NCI-H524 treated with DMSO at 0.1 percent for 48 hours (cell line): ENCODE measurements at regions not wholly inside any gene's neighbourhood (a gene's known extent, or its start where the extent isn't known, plus 50 kb on each side); places are given as distances from the start of the nearest gene placed in this dataset.

ENCODE experiments used
- DNase-seq: peaks from one replicate; lab custom pipeline; 2025; lab: John Stamatoyannopoulos, UW

- no peak for DNase-seq
These were observed 176.7 kb upstream of the ZNF608 start for GRCh38 chr5:124923131-124923530.

DNA sequence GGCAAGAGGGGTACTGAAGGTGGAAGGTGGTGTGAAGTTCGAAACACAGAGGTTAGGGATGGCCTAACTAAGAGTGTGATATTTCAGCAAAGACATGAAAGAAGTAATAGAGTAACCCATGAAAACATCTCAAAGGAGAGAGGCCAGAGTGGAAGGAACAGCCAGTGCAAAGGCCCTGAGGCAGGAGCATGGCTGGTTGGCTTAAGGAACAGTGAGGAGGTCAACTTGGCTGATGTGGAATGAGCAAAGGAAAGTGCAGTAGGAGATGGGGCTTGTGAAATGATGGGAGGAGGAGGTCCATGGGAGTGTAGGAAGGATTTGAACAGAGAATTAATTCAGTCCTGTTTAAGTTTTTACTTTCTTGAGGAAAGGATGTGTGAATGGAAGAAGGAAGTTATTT, 178.3 kb upstream of the ZNF608 start:
- DNase-seq, result no peak

GRCh38 chr5:124927735-124928134, 181.3 kb upstream of the ZNF608 start:
- DNase-seq, result no peak

GRCh38 chr5:124929000-124929399, 182.6 kb upstream of the ZNF608 start:
- no peak for DNase-seq

DNA sequence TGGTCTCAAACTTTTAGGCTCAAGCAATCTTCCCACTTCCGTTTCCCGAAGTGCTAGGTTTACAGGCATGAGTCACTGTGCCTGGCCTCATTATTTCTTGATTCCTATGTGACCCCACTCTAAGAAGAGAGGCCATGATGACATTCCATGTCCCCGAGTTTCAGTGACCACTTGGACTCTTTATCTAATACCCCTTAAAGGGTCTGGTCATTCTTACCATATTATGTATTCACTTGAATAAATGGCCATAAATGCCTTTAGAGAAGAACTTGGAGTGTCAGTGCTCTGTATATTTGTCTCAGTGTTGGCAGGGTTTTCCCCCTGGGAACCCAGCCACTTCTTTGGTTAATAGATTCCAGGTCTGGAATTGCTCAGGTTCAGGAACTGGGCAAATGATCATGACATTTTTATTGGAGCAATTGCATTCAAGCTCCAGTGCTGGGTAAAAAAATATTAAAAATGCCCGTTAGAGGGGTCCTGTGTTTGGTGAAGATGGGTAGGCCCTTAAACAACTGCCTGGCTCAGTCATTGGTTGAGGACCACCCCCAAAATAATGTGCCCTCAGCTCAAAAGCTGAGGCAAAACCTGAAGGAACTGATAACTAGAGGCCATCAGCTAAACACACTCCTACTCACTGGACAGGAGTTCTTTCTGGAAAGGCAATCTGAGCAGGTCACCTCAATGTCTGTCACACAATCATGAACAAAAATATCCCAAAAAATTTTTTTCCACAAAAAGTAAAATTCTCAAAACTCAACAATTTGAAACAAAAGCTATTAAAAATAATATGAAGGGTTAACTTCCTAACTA, 186.6 kb upstream of the ZNF608 start:
- DNase-seq, result no peak

- no peak for DNase-seq
These were observed 188.6 kb upstream of the ZNF608 start for GRCh38 chr5:124935065-124935464.

DNA sequence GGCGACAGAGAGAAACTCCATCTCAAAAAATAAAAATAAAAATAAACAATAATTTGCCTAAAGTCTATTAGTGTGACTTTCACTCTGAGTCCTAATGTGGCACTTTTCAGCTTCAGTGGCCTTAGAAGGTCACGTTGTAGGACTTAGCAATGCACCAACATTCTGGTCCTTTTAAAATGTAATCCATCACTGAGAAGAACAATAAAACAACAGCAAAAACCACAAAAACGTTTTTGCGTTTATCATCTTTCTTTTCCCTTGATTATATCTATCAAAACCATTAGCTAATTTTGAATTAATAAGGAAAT, 190.1 kb upstream of the ZNF608 start:
- DNase-seq, result no peak

- DNase-seq, result no peak
These were observed 194.9 kb upstream of the ZNF608 start for GRCh38 chr5:124941051-124942049.

- DNase-seq, result no peak
These were observed 201.8 kb upstream of the ZNF608 start for GRCh38 chr5:124948062-124948753.

GRCh38 chr5:124948754-124949275, 202.4 kb upstream of the ZNF608 start:
- no peak for DNase-seq

DNA sequence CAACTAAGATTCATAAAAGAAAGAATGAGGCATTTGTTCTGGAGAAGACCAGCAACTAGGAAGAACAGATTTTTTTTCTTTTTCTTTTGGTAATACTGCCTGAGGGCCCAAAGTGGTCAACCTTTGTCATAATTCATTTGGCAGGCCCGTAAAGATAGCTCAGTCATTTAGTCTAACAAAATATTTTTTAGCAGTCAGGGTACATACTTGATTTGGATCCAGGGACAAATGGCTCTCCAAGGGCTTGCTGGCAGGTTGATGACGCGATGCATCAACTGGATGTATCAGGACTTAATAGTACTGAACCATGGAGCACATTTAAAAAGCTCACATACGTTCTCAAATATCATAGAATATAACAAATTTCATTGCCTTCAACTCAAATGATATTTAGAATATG, 203.4 kb upstream of the ZNF608 start:
- no peak for DNase-seq

- no peak for DNase-seq
These were observed 204.7 kb upstream of the ZNF608 start for GRCh38 chr5:124951105-124951504.

- DNase-seq, result no peak
These were observed 205.2 kb upstream of the ZNF608 start for GRCh38 chr5:124951661-124952060.

GRCh38 chr5:124952079-124952478, 205.6 kb upstream of the ZNF608 start:
- no peak for DNase-seq

DNA sequence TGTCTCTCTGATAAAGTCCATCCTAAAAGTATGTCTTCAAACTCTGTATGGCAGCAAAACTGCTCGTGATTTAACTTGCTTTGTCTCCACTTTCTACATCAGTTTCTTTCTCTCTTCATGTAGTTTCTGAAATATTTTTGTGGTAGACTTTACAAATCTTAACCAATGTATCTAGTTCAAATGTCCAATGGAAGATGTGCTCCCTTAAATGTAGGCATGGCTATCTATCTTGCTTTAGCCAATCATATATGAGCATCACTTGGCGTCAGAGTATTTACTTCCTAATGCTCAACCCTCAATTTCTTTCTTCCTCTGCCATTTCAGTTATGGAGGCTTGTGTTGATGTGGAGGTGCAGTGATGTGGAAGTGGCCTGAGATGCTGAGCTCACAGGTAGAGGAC, 206.1 kb upstream of the ZNF608 start:
- no peak for DNase-seq

DNA sequence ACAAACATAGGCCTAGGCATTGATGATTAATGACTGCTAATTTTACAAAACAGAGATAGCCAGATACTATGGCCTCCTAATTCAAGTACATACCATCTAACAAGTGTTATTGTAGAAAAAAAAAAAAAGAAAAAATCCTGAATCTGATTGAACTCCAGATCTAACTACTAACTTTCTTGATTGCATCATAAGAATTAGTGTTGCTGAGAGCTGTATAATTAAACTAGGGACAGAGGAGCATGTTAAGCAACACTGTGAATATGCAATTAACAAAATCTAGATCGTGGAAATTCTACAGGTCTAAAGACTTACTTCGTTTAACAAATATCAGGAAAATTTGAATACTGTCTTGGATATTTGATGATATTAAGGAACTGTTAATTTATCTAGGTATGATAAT, 208.3 kb upstream of the ZNF608 start:
- DNase-seq, result no peak

DNA sequence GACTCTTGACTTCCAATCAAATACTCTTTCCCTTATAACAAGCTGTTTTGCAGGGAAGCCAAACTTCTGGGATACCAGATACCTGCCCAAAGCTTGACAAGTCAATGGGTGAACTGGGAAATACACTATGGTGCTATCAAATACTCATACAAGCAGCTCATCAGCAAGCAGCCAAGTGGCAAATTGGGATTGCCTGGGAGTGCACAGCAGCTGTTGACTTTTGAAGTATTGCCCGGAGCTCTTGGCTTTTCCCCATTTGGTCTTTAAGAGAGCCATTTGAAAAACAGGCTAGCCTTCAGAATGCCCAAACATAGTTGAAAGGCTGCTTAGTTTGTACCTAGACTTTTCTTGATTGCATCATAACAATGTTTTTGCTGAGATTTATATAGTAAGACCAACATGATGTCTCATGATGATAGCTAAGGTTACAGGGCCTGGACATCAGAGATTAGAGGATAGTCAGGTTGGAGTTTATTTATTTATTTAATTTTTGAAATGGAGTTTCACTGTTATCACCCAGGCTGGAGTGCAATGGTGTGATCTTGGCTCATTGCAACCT, 210.1 kb upstream of the ZNF608 start:
- DNase-seq, result no peak

DNA sequence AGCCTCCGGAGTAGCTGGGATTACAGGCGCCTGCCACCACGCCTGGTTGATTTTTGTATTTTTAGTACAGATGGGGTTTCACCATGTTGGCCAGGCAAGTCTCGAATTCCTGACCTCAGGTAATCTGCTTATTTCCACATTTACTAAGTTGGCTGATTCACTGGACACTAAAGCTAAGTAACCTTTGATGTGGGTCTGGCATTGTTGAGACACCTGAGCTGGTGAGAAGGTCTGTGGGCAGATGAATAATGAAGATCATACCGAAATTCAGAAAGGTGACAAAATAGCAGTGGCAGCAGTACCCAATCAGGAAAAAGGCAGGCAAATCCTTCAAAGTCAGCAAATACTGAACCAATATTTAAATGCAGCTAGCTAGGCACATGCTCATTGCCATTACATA, 210.6 kb upstream of the ZNF608 start:
- DNase-seq, result no peak

GRCh38 chr5:124960266-124960665, 213.8 kb upstream of the ZNF608 start:
- DNase-seq, result no peak

DNA sequence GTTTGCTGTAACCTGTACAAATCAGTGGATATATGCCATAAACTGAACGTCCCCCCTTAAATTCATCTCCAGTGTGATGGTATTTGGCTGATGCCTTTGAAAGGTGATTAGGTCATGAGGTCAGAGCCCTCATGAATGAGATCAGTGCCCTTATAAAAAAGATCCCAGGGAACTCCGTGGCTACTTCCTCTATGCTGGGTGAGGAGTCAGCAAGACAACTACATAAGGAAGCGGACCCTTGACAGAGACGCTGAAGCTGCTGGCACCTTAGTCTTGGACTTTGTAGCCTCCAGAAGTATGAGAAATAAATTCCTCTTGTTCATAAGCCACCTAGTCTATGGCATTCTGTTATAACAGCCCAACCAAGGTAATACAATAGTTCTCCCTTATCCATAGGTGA, 215.1 kb upstream of the ZNF608 start:
- DNase-seq, result no peak

DNA sequence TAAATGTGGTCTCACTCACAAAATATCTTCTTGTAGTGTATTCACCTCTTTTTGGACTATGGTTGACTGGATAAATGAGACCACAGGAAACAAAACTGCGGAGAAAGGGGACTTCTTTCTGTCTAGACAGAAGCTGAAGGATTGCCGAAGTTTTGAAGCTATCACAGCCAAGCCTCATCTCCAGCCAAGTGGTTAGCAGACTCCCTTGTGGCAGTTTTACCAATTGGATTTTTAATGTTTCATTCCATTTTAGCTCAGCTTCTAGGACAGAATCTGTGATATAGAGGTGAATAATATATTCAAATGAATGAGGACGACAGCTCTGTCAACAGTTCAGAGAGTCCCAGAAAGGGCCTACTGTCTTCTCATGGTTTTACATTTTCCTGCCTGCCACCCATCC, 215.7 kb upstream of the ZNF608 start:
- no peak for DNase-seq

DNA sequence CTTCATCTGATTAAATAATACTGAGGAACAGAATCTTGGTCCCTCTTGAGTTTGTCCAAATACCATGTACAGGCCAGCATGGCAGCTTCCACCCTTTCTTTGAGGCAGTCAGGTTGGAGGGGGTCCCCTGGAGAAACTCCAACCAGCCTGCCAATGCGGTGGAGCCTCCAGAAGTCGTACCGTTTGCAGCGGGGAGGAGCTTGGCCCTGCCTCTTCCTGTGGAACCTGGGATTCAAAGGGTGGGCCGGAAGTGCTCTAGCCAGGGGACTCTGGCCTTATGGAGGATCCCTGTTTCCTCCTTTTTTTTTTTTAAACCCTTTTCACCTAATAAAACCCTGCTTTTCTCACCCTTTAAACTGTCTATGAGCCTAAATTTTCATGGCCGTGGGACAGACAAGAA, 216.3 kb upstream of the ZNF608 start:
- no peak for DNase-seq
